WTC11 (cell line): ENCODE measurements at regions not wholly inside any gene's neighbourhood (a gene's known extent, or its start where the extent isn't known, plus 50 kb on each side); places are given as distances from the start of the nearest gene placed in this dataset.

ENCODE experiments used
- ATAC-seq: fragments of 200-7000 bp; cut with Tn5 transposase; 2 replicates; pipeline ENCODE4 v1.10.0; 2021; ENCODE audit warnings: mild to moderate bottlenecking, moderate library complexity
- CTCF ChIA-PET: fragments of 300-600 bp; sonication (Branson Sonifier 250); formaldehyde crosslinking; loops from one replicate; lab custom pipeline; 2021; ENCODE audit warnings: antibody characterized with exemption; lab: Charles Lee
- POLR2A ChIA-PET: fragments of 350-600 bp; sonication (Branson Sonifier 250); formaldehyde crosslinking; loops from one replicate; lab custom pipeline; 2021; ENCODE audit warnings: antibody characterized with exemption; lab: Charles Lee
- DNase-seq: peaks from one replicate; pipeline ENCODE4 v3.0.0; 2021; ENCODE audit warnings: low spot score
- H3K27ac Mint-ChIP-seq: 2 replicates; pipeline ENCODE4 v1.8.0; 2021; ENCODE audit warnings: mixed read lengths
- H3K27me3 Mint-ChIP-seq: 2 replicates; pipeline ENCODE4 v1.8.0; 2021; ENCODE audit warnings: low read depth, mild to moderate bottlenecking, moderate library complexity, mixed read lengths
- H3K36me3 Mint-ChIP-seq: 2 replicates; pipeline ENCODE4 v1.8.0; 2021; ENCODE audit warnings: mixed read lengths
- H3K4me1 Mint-ChIP-seq: 2 replicates; pipeline ENCODE4 v1.8.0; 2022; ENCODE audit warnings: mixed read lengths
- H3K4me3 Mint-ChIP-seq: 2 replicates; pipeline ENCODE4 v1.8.0; 2021; ENCODE audit warnings: mild to moderate bottlenecking, moderate library complexity, mixed read lengths
- H3K9me3 Mint-ChIP-seq: 2 replicates; pipeline ENCODE4 v1.8.0; 2021; ENCODE audit warnings: mixed read lengths
- AFF4 ChIP-seq: sonication (generic); formaldehyde crosslinking; IDR thresholded peaks from 2 replicates; pipeline ENCODE4 v1.8.1; 2023; ENCODE audit warnings: mild to moderate bottlenecking, missing genetic modification reagents, borderline replicate concordance
- CTCF ChIP-seq: fragments of 200-600 bp; IDR thresholded peaks from 2 replicates; pipeline ENCODE4 v1.8.0; 2022; ENCODE audit warnings: antibody characterized with exemption
- FOXJ3 ChIP-seq: sonication (generic); formaldehyde crosslinking; IDR thresholded peaks from 2 replicates; pipeline ENCODE4 v1.9.0; 2021; ENCODE audit warnings: missing genetic modification reagents, mild to moderate bottlenecking, borderline replicate concordance
- GTF2I ChIP-seq: fragments of 250-450 bp; sonication (Bioruptor Pico); conservative IDR thresholded peaks from 2 replicates; pipeline ENCODE4 v1.4.0; 2021; ENCODE audit warnings: mild to moderate bottlenecking
- NR3C1 ChIP-seq: sonication (generic); formaldehyde crosslinking; conservative IDR thresholded peaks from 2 replicates; pipeline ENCODE4 v1.8.1; 2023; ENCODE audit warnings: low read depth, mild to moderate bottlenecking, missing genetic modification reagents
- RELA ChIP-seq: sonication (generic); formaldehyde crosslinking; IDR thresholded peaks from 2 replicates; pipeline ENCODE4 v1.8.1; 2022; ENCODE audit warnings: missing genetic modification reagents, mild to moderate bottlenecking, borderline replicate concordance
- TCF7 ChIP-seq: sonication (generic); formaldehyde crosslinking; IDR thresholded peaks from 2 replicates; pipeline ENCODE4 v1.8.0; 2022; ENCODE audit warnings: mild to moderate bottlenecking, low read depth, missing genetic modification reagents, moderate library complexity
- TEAD4 ChIP-seq: sonication (generic); formaldehyde crosslinking; IDR thresholded peaks from 2 replicates; pipeline ENCODE4 v1.8.0; 2022; ENCODE audit warnings: mild to moderate bottlenecking, missing genetic modification reagents
- USF2 ChIP-seq: sonication (generic); formaldehyde crosslinking; IDR thresholded peaks from 2 replicates; pipeline ENCODE4 v1.8.1; 2023; ENCODE audit warnings: mild to moderate bottlenecking, missing genetic modification reagents, moderate library complexity
- ZBTB43 ChIP-seq: sonication (generic); formaldehyde crosslinking; IDR thresholded peaks from 2 replicates; pipeline ENCODE4 v1.8.1; 2023; ENCODE audit warnings: mild to moderate bottlenecking, missing genetic modification reagents
- ZNF396 ChIP-seq: fragments of 250-450 bp; sonication (Bioruptor Pico); IDR thresholded peaks from 2 replicates; pipeline ENCODE4 v1.8.0; 2021; ENCODE audit warnings: mild to moderate bottlenecking, moderate library complexity, borderline replicate concordance
- ZNF416 ChIP-seq: fragments of 250-450 bp; sonication (Bioruptor Pico); IDR thresholded peaks from 2 replicates; pipeline ENCODE4 v1.9.0; 2021; ENCODE audit warnings: mild to moderate bottlenecking, inconsistent platforms
- ZNF425 ChIP-seq: fragments of 250-450 bp; sonication (Bioruptor Pico); conservative IDR thresholded peaks from 2 replicates; pipeline ENCODE4 v1.9.0; 2021; ENCODE audit warnings: mild to moderate bottlenecking
- ZNF512 ChIP-seq: sonication (generic); formaldehyde crosslinking; IDR thresholded peaks from 2 replicates; pipeline ENCODE4 v1.8.1; 2022; ENCODE audit warnings: missing genetic modification reagents, borderline replicate concordance

- TF ChIP-seq ZNF425, result no peak
- no peak for TF ChIP-seq ZBTB43 (CRISPR knock-in tag)
- no peak for TF ChIP-seq TEAD4 (CRISPR knock-in tag)
- no peak for TF ChIP-seq GTF2I (CRISPR knock-in tag)
- TF ChIP-seq CTCF, result no peak
Observed at GRCh38 chr4:138946306-138946705, 69.3 kb upstream of the NOCT start (continued).

GRCh38 chr4:138945840-138946239, 69.7 kb upstream of the NOCT start:
- Mint-ChIP-seq H3K36me3 (no peaks in the 10 kb centered on the region), H3K27ac (no peak overlapping the region), H3K4me3 (no peak overlapping the region), H3K4me1 (peaks cover 10% of the 10 kb centered on the region), H3K27me3 (no peaks in the 10 kb centered on the region), H3K9me3 (no peaks in the 10 kb centered on the region)
- TF ChIP-seq AFF4 (CRISPR knock-in tag) (no peak), RELA (CRISPR knock-in tag) (no peak), ZNF512 (CRISPR knock-in tag) (no peak), TCF7 (no peak), FOXJ3 (CRISPR knock-in tag) (no peak), ZNF396 (CRISPR knock-in tag) (no peak), ZNF416 (CRISPR knock-in tag) (no peak), USF2 (CRISPR knock-in tag) (no peak), NR3C1 (CRISPR knock-in tag) (no peak)
- ChIA-PET POLR2A (no interaction called here), CTCF (no interaction called here)
- DNase-seq, result no peak
- no peak for ATAC-seq
